ENCODE measurements at regions not wholly inside any gene's neighbourhood (a gene's known extent, or its start where the extent isn't known, plus 50 kb on each side); places are given as distances from the start of the nearest gene placed in this dataset.
"Not testable (repeated sequence)": the region's sequence is repeated elsewhere in the genome, so short reads cannot be mapped to it uniquely, and the experiment has no call there.

- DNase-seq, result no peak
These were observed 1244.5 kb downstream of the CDH11 start for GRCh38 chr16:63877401-63877800.

GRCh38 chr16:63876103-63876502 is 1245.8 kb downstream of the CDH11 start:
- DNase-seq, result no peak

- DNase-seq, result not testable (repeated sequence)
These were observed 1261.2 kb downstream of the CDH11 start for GRCh38 chr16:63860700-63861099.

GRCh38 chr16:63856537-63856936 is 1265.3 kb downstream of the CDH11 start:
- DNase-seq, result no peak

- no peak for DNase-seq
These were observed 1270.9 kb downstream of the CDH11 start for GRCh38 chr16:63850979-63851378.

GRCh38 chr16:63841271-63841670 is 1280.6 kb downstream of the CDH11 start:
- no peak for DNase-seq

GRCh38 chr16:63830061-63830460 is 1291.8 kb downstream of the CDH11 start:
- no peak for DNase-seq

GRCh38 chr16:63822818-63823217 is 1299.0 kb downstream of the CDH11 start:
- no peak for DNase-seq

- no peak for DNase-seq
These were observed 1305.6 kb downstream of the CDH11 start for GRCh38 chr16:63816276-63816675.

- no peak for DNase-seq
These were observed 1308.0 kb downstream of the CDH11 start for GRCh38 chr16:63813862-63814261.

GRCh38 chr16:63808730-63809129 is 1313.1 kb downstream of the CDH11 start:
- no peak for DNase-seq

GRCh38 chr16:63806794-63807506 is 1314.9 kb downstream of the CDH11 start:
- no peak for DNase-seq

- no peak for DNase-seq
These were observed 1317.7 kb downstream of the CDH11 start for GRCh38 chr16:63804126-63804525.

- no peak for DNase-seq
These were observed 1332.3 kb downstream of the CDH11 start for GRCh38 chr16:63789603-63790002.

GRCh38 chr16:63787014-63787413 is 1334.8 kb downstream of the CDH11 start:
- no peak for DNase-seq

GRCh38 chr16:63785170-63785569 is 1336.7 kb downstream of the CDH11 start:
- no peak for DNase-seq

- DNase-seq, result no peak
These were observed 1345.4 kb downstream of the CDH11 start for GRCh38 chr16:63776437-63776836.

GRCh38 chr16:63776034-63776433 is 1345.8 kb downstream of the CDH11 start:
- no peak for DNase-seq

- DNase-seq, result no peak
These were observed 1347.6 kb downstream of the CDH11 start for GRCh38 chr16:63774302-63774701.

GRCh38 chr16:63769211-63769610 is 1352.7 kb downstream of the CDH11 start:
- no peak for DNase-seq

- DNase-seq, result not testable (repeated sequence)
These were observed 1361.6 kb downstream of the CDH11 start for GRCh38 chr16:63760246-63760645.

GRCh38 chr16:63752347-63752746 is 1369.5 kb downstream of the CDH11 start:
- no peak for DNase-seq

- DNase-seq, result no peak
These were observed 1372.6 kb downstream of the CDH11 start for GRCh38 chr16:63749276-63749675.

- DNase-seq, result no peak
These were observed 1376.4 kb downstream of the CDH11 start for GRCh38 chr16:63745456-63745855.

Data from 8988T (cell line).